ENCODE measurements at regions not wholly inside any gene's neighbourhood (a gene's known extent, or its start where the extent isn't known, plus 50 kb on each side); places are given as distances from the start of the nearest gene placed in this dataset.

- no peaks in the 10 kb centered on the region for H3K9me3 ChIP-seq (ENCODE audit: control insufficient read depth, insufficient read depth, low read length)
- H3K9me3 Mint-ChIP-seq, result no peaks in the 10 kb centered on the region
These were observed 209.7 kb downstream of the C11orf91 start for GRCh38 chr11:33490842-33491370.

GRCh38 chr11:33488971-33489370 is 211.7 kb downstream of the C11orf91 start:
- Histone ChIP-seq H3K4me1 (ENCODE audit: control insufficient read depth, insufficient read depth, low read length) (no peaks in the 10 kb centered on the region), H3K27ac (ENCODE audit: low read length) (no peak overlapping the region), H3K4me3 (ENCODE audit: low read length) (no peak overlapping the region), H3K9me3 (ENCODE audit: control insufficient read depth, insufficient read depth, low read length) (no peaks in the 10 kb centered on the region), H3K36me3 (ENCODE audit: control insufficient read depth, insufficient read depth, low read length) (no peaks in the 10 kb centered on the region), H3K27me3 (ENCODE audit: control insufficient read depth, insufficient read depth, low read length) (no peaks in the 10 kb centered on the region)
- no peak for ATAC-seq
- Mint-ChIP-seq H3K27ac (no peak overlapping the region), H3K4me3 (no peak overlapping the region), H3K4me1 (no peaks in the 10 kb centered on the region), H3K27me3 (ENCODE audit: low read depth in 2 of 2) (peaks cover 11 to 47% of the 10 kb centered on the region in 2 donors), H3K36me3 (no peaks in the 10 kb centered on the region), H3K9me3 (no peaks in the 10 kb centered on the region)
- WGBS (ENCODE audit: insufficient coverage), result 70% methylated on average over 2 of the region's 3 CpGs
- intact Hi-C loops (cut with micrococcal nuclease), result no loop called here
- DNase-seq, result no peak
- TF ChIP-seq CTCF (IDR thresholded peaks at IDR 0.05), result no peak

More at GRCh38 chr11:33490842-33491370, 209.7 kb downstream of the C11orf91 start:
- no peak overlapping the region for H3K27ac ChIP-seq (ENCODE audit: low read length)
- H3K27me3 Mint-ChIP-seq (ENCODE audit: low read depth in 2 of 2), result peaks cover 2 to 35% of the 10 kb centered on the region in 2 donors
- H3K36me3 Mint-ChIP-seq, result no peaks in the 10 kb centered on the region
- no peaks in the 10 kb centered on the region for H3K27me3 ChIP-seq (ENCODE audit: control insufficient read depth, insufficient read depth, low read length)
- H3K4me3 ChIP-seq (ENCODE audit: low read length), result no peak overlapping the region
- WGBS (ENCODE audit: insufficient coverage), result 82% methylated on average over 3 of the region's 3 CpGs
- H3K4me1 ChIP-seq (ENCODE audit: control insufficient read depth, insufficient read depth, low read length), result no peaks in the 10 kb centered on the region
- H3K27ac Mint-ChIP-seq, result no peak overlapping the region
- no peak for DNase-seq
- intact Hi-C loops (cut with micrococcal nuclease), result no loop called here
- no peaks in the 10 kb centered on the region for H3K36me3 ChIP-seq (ENCODE audit: control insufficient read depth, insufficient read depth, low read length)
- H3K4me1 Mint-ChIP-seq, result no peaks in the 10 kb centered on the region
- ATAC-seq, result no peak
- no peak for TF ChIP-seq CTCF (IDR thresholded peaks at IDR 0.05)
- H3K4me3 Mint-ChIP-seq, result no peak overlapping the region

- Mint-ChIP-seq H3K36me3 (no peaks in the 10 kb centered on the region), H3K4me1 (no peaks in the 10 kb centered on the region), H3K27me3 (ENCODE audit: low read depth in 2 of 2) (peaks cover 14 to 28% of the 10 kb centered on the region in 2 donors), H3K4me3 (no peak overlapping the region), H3K9me3 (no peaks in the 10 kb centered on the region), H3K27ac (no peak overlapping the region)
- Histone ChIP-seq H3K27ac (ENCODE audit: low read length) (no peak overlapping the region), H3K4me1 (ENCODE audit: control insufficient read depth, insufficient read depth, low read length) (no peaks in the 10 kb centered on the region), H3K4me3 (ENCODE audit: low read length) (no peak overlapping the region), H3K36me3 (ENCODE audit: control insufficient read depth, insufficient read depth, low read length) (no peaks in the 10 kb centered on the region), H3K9me3 (ENCODE audit: control insufficient read depth, insufficient read depth, low read length) (no peaks in the 10 kb centered on the region), H3K27me3 (ENCODE audit: control insufficient read depth, insufficient read depth, low read length) (no peaks in the 10 kb centered on the region)
- ATAC-seq, result no peak
- 72% methylated on average over 2 of the region's 3 CpGs for WGBS (ENCODE audit: insufficient coverage)
- DNase-seq, result no peak
- TF ChIP-seq CTCF (IDR thresholded peaks at IDR 0.05), result no peak
- intact Hi-C loops (cut with micrococcal nuclease), result no loop called here
These were observed 220.0 kb downstream of the C11orf91 start for GRCh38 chr11:33480626-33481025.

- Histone ChIP-seq H3K36me3 (ENCODE audit: control insufficient read depth, insufficient read depth, low read length) (no peaks in the 10 kb centered on the region), H3K4me3 (ENCODE audit: low read length) (no peak overlapping the region), H3K9me3 (ENCODE audit: control insufficient read depth, insufficient read depth, low read length) (no peaks in the 10 kb centered on the region), H3K27ac (ENCODE audit: low read length) (no peak overlapping the region), H3K4me1 (ENCODE audit: control insufficient read depth, insufficient read depth, low read length) (no peaks in the 10 kb centered on the region), H3K27me3 (ENCODE audit: control insufficient read depth, insufficient read depth, low read length) (no peaks in the 10 kb centered on the region)
- Mint-ChIP-seq H3K4me1 (no peaks in the 10 kb centered on the region), H3K9me3 (no peaks in the 10 kb centered on the region), H3K4me3 (no peak overlapping the region), H3K36me3 (no peaks in the 10 kb centered on the region), H3K27ac (no peak overlapping the region), H3K27me3 (ENCODE audit: low read depth in 2 of 2) (peaks cover 10 to 20% of the 10 kb centered on the region in 2 donors)
- DNase-seq (no peak), ATAC-seq (no peak)
- intact Hi-C loops (cut with micrococcal nuclease), result no loop called here
- no peak for TF ChIP-seq CTCF (IDR thresholded peaks at IDR 0.05)
- WGBS (ENCODE audit: insufficient coverage), result 87% methylated on average over 3 of the region's 3 CpGs
These were observed 221.4 kb downstream of the C11orf91 start for GRCh38 chr11:33479231-33479630.

Measured in natural killer cell (primary cell).